Endothelial cell of umbilical vein (primary cell): ENCODE measurements at regions not wholly inside any gene's neighbourhood (a gene's known extent, or its start where the extent isn't known, plus 50 kb on each side); places are given as distances from the start of the nearest gene placed in this dataset.

Source experiments
- CTCF ChIP-seq, 2 donors: IDR thresholded peaks; 1 replicate in 1 of 2; 2 replicates in 1 of 2; pipeline ENCODE4 v1.5.1; 2011; ENCODE audit warnings: low read length in 2 of 2, mild to moderate bottlenecking in 2 of 2, moderate library complexity in 2 of 2, control low read depth in 1 of 2, inconsistent platforms in 1 of 2, low read depth in 1 of 2; ENCODE audit not compliant: insufficient read depth in 1 of 2; ENCODE audit errors: extremely low read depth in 1 of 2
- EZH2 ChIP-seq: IDR thresholded peaks from 2 replicates; pipeline ENCODE4 v1.6.1; 2012; ENCODE audit warnings: borderline replicate concordance, low read depth, mild to moderate bottlenecking, moderate library complexity, low read length, inconsistent platforms; ENCODE audit not compliant: severe bottlenecking
- FOS ChIP-seq: IDR thresholded peaks from 2 replicates; pipeline ENCODE4 v1.6.1; 2011; ENCODE audit warnings: mild to moderate bottlenecking, low read length, moderate library complexity, borderline replicate concordance; ENCODE audit not compliant: insufficient read depth
- GATA2 ChIP-seq: IDR thresholded peaks from 2 replicates; pipeline ENCODE4 v1.7.0; 2011; ENCODE audit warnings: low read depth, mild to moderate bottlenecking, moderate library complexity, mixed read lengths, low read length; ENCODE audit not compliant: insufficient read length, insufficient read depth
- JUN ChIP-seq: IDR thresholded peaks from 2 replicates; pipeline ENCODE4 v1.6.1; 2011; ENCODE audit warnings: borderline replicate concordance, low read depth; ENCODE audit not compliant: insufficient read length, insufficient read depth
- MAX ChIP-seq: IDR thresholded peaks from 2 replicates; pipeline ENCODE4 v1.6.1; 2011; ENCODE audit not compliant: insufficient read depth, insufficient read length
- POLR2A ChIP-seq: IDR thresholded peaks from 2 replicates; pipeline ENCODE4 v1.6.1; 2012; ENCODE audit warnings: low read depth, mild to moderate bottlenecking, control low read depth, low read length
- POLR2AphosphoS5 ChIP-seq: IDR thresholded peaks from 2 replicates; pipeline ENCODE4 v1.6.1; 2012; ENCODE audit warnings: low read depth, mild to moderate bottlenecking, control low read depth, low read length, moderate library complexity; ENCODE audit not compliant: insufficient read depth

- TF ChIP-seq CTCF (IDR thresholded peaks at IDR 0.05; ENCODE audit: extremely low read depth in 1 of 2, insufficient read depth in 1 of 2, low read depth in 1 of 2, low read length in 2 of 2) (no peak), GATA2 (no peak), POLR2A (no peak), POLR2AphosphoS5 (no peak), EZH2 (no peak), FOS (no peak), MAX (no peak), JUN (no peak)
Measured at GRCh38 chr2:240360645-240361475, 74.6 kb upstream of the GPC1 start.
